WTC11 (cell line): ENCODE measurements at regions not wholly inside any gene's neighbourhood (a gene's known extent, or its start where the extent isn't known, plus 50 kb on each side); places are given as distances from the start of the nearest gene placed in this dataset.

Experiments used
- ATAC-seq: fragments of 200-7000 bp; cut with Tn5 transposase; 2 replicates; pipeline ENCODE4 v1.10.0; 2021; ENCODE audit warnings: mild to moderate bottlenecking, moderate library complexity
- CTCF ChIA-PET: fragments of 300-600 bp; sonication (Branson Sonifier 250); formaldehyde crosslinking; loops from one replicate; lab custom pipeline; 2021; ENCODE audit warnings: antibody characterized with exemption; lab: Charles Lee
- POLR2A ChIA-PET: fragments of 350-600 bp; sonication (Branson Sonifier 250); formaldehyde crosslinking; loops from one replicate; lab custom pipeline; 2021; ENCODE audit warnings: antibody characterized with exemption; lab: Charles Lee
- DNase-seq: peaks from one replicate; pipeline ENCODE4 v3.0.0; 2021; ENCODE audit warnings: low spot score
- H3K27ac Mint-ChIP-seq: 2 replicates; pipeline ENCODE4 v1.8.0; 2021; ENCODE audit warnings: mixed read lengths
- H3K27me3 Mint-ChIP-seq: 2 replicates; pipeline ENCODE4 v1.8.0; 2021; ENCODE audit warnings: low read depth, mild to moderate bottlenecking, moderate library complexity, mixed read lengths
- H3K36me3 Mint-ChIP-seq: 2 replicates; pipeline ENCODE4 v1.8.0; 2021; ENCODE audit warnings: mixed read lengths
- H3K4me1 Mint-ChIP-seq: 2 replicates; pipeline ENCODE4 v1.8.0; 2022; ENCODE audit warnings: mixed read lengths
- H3K4me3 Mint-ChIP-seq: 2 replicates; pipeline ENCODE4 v1.8.0; 2021; ENCODE audit warnings: mild to moderate bottlenecking, moderate library complexity, mixed read lengths
- H3K9me3 Mint-ChIP-seq: 2 replicates; pipeline ENCODE4 v1.8.0; 2021; ENCODE audit warnings: mixed read lengths
- CREB1 ChIP-seq: sonication (generic); formaldehyde crosslinking; IDR thresholded peaks from 2 replicates; pipeline ENCODE4 v1.8.0; 2023; ENCODE audit warnings: mild to moderate bottlenecking, missing genetic modification reagents
- FOXJ3 ChIP-seq: sonication (generic); formaldehyde crosslinking; IDR thresholded peaks from 2 replicates; pipeline ENCODE4 v1.9.0; 2021; ENCODE audit warnings: missing genetic modification reagents, mild to moderate bottlenecking, borderline replicate concordance
- FOXP1 ChIP-seq: sonication (generic); formaldehyde crosslinking; IDR thresholded peaks from 2 replicates; pipeline ENCODE4 v1.8.0; 2022; ENCODE audit warnings: missing genetic modification reagents, mild to moderate bottlenecking, moderate library complexity, borderline replicate concordance
- HMGA2 ChIP-seq: fragments of 250-450 bp; sonication (Bioruptor Pico); IDR thresholded peaks from 2 replicates; pipeline ENCODE4 v1.4.0; 2021; ENCODE audit warnings: mild to moderate bottlenecking, moderate library complexity
- JUN ChIP-seq: sonication (generic); formaldehyde crosslinking; IDR thresholded peaks from 2 replicates; pipeline ENCODE4 v1.8.0; 2023; ENCODE audit warnings: mild to moderate bottlenecking, missing genetic modification reagents
- KAT7 ChIP-seq: sonication (generic); formaldehyde crosslinking; IDR thresholded peaks from 2 replicates; pipeline ENCODE4 v1.8.1; 2023; ENCODE audit warnings: missing genetic modification reagents, mild to moderate bottlenecking, borderline replicate concordance
- NFYB ChIP-seq: sonication (generic); formaldehyde crosslinking; conservative IDR thresholded peaks from 2 replicates; pipeline ENCODE4 v1.8.0; 2022; ENCODE audit warnings: low read depth, missing genetic modification reagents
- STAT6 ChIP-seq: sonication (generic); formaldehyde crosslinking; conservative IDR thresholded peaks from 2 replicates; pipeline ENCODE4 v1.8.1; 2023; ENCODE audit warnings: mild to moderate bottlenecking, low read depth, missing genetic modification reagents, moderate library complexity
- ZNF121 ChIP-seq: sonication (generic); formaldehyde crosslinking; IDR thresholded peaks from 2 replicates; pipeline ENCODE4 v1.8.0; 2023; ENCODE audit warnings: missing genetic modification reagents
- ZNF219 ChIP-seq: sonication (generic); formaldehyde crosslinking; IDR thresholded peaks from 2 replicates; pipeline ENCODE4 v1.8.0; 2023; ENCODE audit warnings: missing genetic modification reagents, mild to moderate bottlenecking, borderline replicate concordance
- ZNF232 ChIP-seq: sonication (generic); formaldehyde crosslinking; IDR thresholded peaks from 2 replicates; pipeline ENCODE4 v1.8.0; 2022; ENCODE audit warnings: mild to moderate bottlenecking, missing genetic modification reagents
- ZNF512 ChIP-seq: sonication (generic); formaldehyde crosslinking; IDR thresholded peaks from 2 replicates; pipeline ENCODE4 v1.8.1; 2022; ENCODE audit warnings: missing genetic modification reagents, borderline replicate concordance
- TF ChIP-seq, protein P1 (sequence below): fragments of 250-450 bp; sonication (Bioruptor Pico); conservative IDR thresholded peaks from 2 replicates; pipeline ENCODE4 v1.9.0; 2021; ENCODE audit warnings: mild to moderate bottlenecking
- TF ChIP-seq, protein P2 (sequence below): fragments of 250-450 bp; sonication (Bioruptor Pico); IDR thresholded peaks from 2 replicates; pipeline ENCODE4 v2.1.2; 2022; ENCODE audit warnings: mild to moderate bottlenecking, moderate library complexity
- TF ChIP-seq, protein P3 (sequence below): sonication (generic); formaldehyde crosslinking; conservative IDR thresholded peaks from 2 replicates; pipeline ENCODE4 v1.8.1; 2022; ENCODE audit warnings: mild to moderate bottlenecking, missing genetic modification reagents
- TF ChIP-seq, protein P4 (sequence below): sonication (generic); formaldehyde crosslinking; IDR thresholded peaks from 2 replicates; pipeline ENCODE4 v1.8.0; 2023; ENCODE audit warnings: missing genetic modification reagents
- TF ChIP-seq, protein P5 (sequence below): fragments of 200-600 bp; IDR thresholded peaks from 2 replicates; pipeline ENCODE4 v1.8.0; 2022; ENCODE audit warnings: antibody characterized with exemption
- TF ChIP-seq, protein P6 (sequence below): sonication (generic); formaldehyde crosslinking; IDR thresholded peaks from 2 replicates; pipeline ENCODE4 v1.8.1; 2023; ENCODE audit warnings: mild to moderate bottlenecking, missing genetic modification reagents, moderate library complexity
- TF ChIP-seq, protein P7 (sequence below): sonication (generic); formaldehyde crosslinking; IDR thresholded peaks from 2 replicates; pipeline ENCODE4 v1.8.1; 2022; ENCODE audit warnings: low read depth, mild to moderate bottlenecking, moderate library complexity, missing genetic modification reagents, borderline replicate concordance

GRCh38 chr1:166354406-166354805, 187.6 kb upstream of the FAM78B start:
- Mint-ChIP-seq H3K27me3 (no peaks in the 10 kb centered on the region; the same call in 1 of the 2 replicates), H3K4me1 (peaks cover 16% of the 10 kb centered on the region), H3K9me3 (no peaks in the 10 kb centered on the region), H3K36me3 (no peaks in the 10 kb centered on the region), H3K27ac (no peak overlapping the region), H3K4me3 (no peak overlapping the region)
- ATAC-seq (peak; percentile 85), DNase-seq (no peak)
- no peak for TF ChIP-seq KAT7 (CRISPR knock-in tag)
- TF ChIP-seq NFYB (CRISPR knock-in tag), result no peak
- TF ChIP-seq, protein P1, sequence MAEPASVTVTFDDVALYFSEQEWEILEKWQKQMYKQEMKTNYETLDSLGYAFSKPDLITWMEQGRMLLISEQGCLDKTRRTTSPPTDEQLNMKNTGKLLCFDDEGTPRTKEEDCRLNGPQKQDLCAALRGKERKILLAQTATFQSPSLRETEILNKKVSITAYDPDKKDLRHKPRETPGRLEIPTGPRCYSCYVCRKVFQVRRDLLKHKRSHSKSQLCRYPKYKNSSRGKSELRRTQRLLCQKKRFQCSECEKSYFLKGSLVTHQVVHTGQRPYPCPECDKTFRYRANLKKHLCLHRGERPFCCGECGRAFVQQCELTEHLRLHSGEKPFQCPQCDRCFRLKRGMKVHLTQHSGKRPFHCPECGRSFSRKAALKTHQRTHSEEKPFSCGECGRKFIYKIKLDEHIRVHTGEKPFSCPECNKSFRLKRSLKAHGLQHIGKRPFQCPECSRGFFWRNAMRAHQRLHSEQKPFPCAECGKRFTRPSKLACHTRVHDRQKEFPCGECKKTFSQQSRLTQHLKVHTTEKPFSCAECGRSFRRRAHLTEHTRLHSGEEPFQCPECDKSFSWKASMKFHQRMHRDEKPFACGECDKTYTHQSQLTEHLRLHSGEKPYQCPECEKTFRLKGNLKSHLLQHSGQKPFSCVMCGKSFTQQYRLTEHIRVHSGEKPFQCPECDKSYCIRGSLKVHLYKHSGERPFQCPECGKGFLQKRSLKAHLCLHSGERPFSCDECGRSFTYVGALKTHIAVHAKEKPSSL, result no peak
- TF ChIP-seq FOXJ3 (CRISPR knock-in tag), result no peak
- TF ChIP-seq, protein P2, sequence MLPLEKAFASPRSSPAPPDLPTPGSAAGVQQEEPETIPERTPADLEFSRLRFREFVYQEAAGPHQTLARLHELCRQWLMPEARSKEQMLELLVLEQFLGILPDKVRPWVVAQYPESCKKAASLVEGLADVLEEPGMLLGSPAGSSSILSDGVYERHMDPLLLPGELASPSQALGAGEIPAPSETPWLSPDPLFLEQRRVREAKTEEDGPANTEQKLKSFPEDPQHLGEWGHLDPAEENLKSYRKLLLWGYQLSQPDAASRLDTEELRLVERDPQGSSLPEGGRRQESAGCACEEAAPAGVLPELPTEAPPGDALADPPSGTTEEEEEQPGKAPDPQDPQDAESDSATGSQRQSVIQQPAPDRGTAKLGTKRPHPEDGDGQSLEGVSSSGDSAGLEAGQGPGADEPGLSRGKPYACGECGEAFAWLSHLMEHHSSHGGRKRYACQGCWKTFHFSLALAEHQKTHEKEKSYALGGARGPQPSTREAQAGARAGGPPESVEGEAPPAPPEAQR (CRISPR knock-in tag), result no peak
- no peak for TF ChIP-seq ZNF232 (CRISPR knock-in tag)
- TF ChIP-seq, protein P3, sequence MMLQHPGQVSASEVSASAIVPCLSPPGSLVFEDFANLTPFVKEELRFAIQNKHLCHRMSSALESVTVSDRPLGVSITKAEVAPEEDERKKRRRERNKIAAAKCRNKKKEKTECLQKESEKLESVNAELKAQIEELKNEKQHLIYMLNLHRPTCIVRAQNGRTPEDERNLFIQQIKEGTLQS (CRISPR knock-in tag), result no peak
- CTCF ChIA-PET, result interaction anchor here (0.9 kb wide), 1 partner anchor 189 kb away, joined by 4 read pairs; no protein-coding TSS in a partner anchor
- POLR2A ChIA-PET, result no interaction called here

- DNase-seq (no peak), ATAC-seq (no peak)
- CTCF ChIA-PET, result no interaction called here
- Mint-ChIP-seq H3K4me3 (no peak overlapping the region), H3K27ac (no peak overlapping the region), H3K27me3 (no peaks in the 10 kb centered on the region; the same call in 1 of the 2 replicates), H3K4me1 (no peaks in the 10 kb centered on the region), H3K36me3 (peaks cover 5% of the 10 kb centered on the region; the same call in 1 of the 2 replicates), H3K9me3 (peaks cover 20% of the 10 kb centered on the region)
- POLR2A ChIA-PET, result no interaction called here
- TF ChIP-seq ZNF219 (CRISPR knock-in tag) (no peak), JUN (CRISPR knock-in tag) (no peak)
- TF ChIP-seq, protein P4, sequence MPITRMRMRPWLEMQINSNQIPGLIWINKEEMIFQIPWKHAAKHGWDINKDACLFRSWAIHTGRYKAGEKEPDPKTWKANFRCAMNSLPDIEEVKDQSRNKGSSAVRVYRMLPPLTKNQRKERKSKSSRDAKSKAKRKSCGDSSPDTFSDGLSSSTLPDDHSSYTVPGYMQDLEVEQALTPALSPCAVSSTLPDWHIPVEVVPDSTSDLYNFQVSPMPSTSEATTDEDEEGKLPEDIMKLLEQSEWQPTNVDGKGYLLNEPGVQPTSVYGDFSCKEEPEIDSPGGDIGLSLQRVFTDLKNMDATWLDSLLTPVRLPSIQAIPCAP (CRISPR knock-in tag), result no peak
Observed at GRCh38 chr1:166365081-166365480, 198.3 kb upstream of the FAM78B start.

GRCh38 chr1:166368030-166368429, 201.2 kb upstream of the FAM78B start:
- CTCF ChIA-PET, result no interaction called here
- ATAC-seq, result no peak
- Mint-ChIP-seq H3K4me1 (no peaks in the 10 kb centered on the region), H3K27me3 (no peaks in the 10 kb centered on the region; the same call in 1 of the 2 replicates), H3K9me3 (peaks cover 10% of the 10 kb centered on the region), H3K27ac (no peak overlapping the region), H3K36me3 (peaks cover 5% of the 10 kb centered on the region; the same call in 1 of the 2 replicates), H3K4me3 (no peak overlapping the region)
- POLR2A ChIA-PET, result no interaction called here
- TF ChIP-seq, protein P5, sequence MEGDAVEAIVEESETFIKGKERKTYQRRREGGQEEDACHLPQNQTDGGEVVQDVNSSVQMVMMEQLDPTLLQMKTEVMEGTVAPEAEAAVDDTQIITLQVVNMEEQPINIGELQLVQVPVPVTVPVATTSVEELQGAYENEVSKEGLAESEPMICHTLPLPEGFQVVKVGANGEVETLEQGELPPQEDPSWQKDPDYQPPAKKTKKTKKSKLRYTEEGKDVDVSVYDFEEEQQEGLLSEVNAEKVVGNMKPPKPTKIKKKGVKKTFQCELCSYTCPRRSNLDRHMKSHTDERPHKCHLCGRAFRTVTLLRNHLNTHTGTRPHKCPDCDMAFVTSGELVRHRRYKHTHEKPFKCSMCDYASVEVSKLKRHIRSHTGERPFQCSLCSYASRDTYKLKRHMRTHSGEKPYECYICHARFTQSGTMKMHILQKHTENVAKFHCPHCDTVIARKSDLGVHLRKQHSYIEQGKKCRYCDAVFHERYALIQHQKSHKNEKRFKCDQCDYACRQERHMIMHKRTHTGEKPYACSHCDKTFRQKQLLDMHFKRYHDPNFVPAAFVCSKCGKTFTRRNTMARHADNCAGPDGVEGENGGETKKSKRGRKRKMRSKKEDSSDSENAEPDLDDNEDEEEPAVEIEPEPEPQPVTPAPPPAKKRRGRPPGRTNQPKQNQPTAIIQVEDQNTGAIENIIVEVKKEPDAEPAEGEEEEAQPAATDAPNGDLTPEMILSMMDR, result no peak
- TF ChIP-seq CREB1 (CRISPR knock-in tag), result no peak
- no peak for TF ChIP-seq HMGA2 (CRISPR knock-in tag)
- no peak for TF ChIP-seq STAT6 (CRISPR knock-in tag)
- TF ChIP-seq ZNF121 (CRISPR knock-in tag), result no peak
- no peak for TF ChIP-seq ZNF512 (CRISPR knock-in tag)
- TF ChIP-seq FOXP1 (CRISPR knock-in tag), result no peak
- TF ChIP-seq, protein P6, sequence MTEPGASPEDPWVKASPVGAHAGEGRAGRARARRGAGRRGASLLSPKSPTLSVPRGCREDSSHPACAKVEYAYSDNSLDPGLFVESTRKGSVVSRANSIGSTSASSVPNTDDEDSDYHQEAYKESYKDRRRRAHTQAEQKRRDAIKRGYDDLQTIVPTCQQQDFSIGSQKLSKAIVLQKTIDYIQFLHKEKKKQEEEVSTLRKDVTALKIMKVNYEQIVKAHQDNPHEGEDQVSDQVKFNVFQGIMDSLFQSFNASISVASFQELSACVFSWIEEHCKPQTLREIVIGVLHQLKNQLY (CRISPR knock-in tag), result no peak
- TF ChIP-seq, protein P7, sequence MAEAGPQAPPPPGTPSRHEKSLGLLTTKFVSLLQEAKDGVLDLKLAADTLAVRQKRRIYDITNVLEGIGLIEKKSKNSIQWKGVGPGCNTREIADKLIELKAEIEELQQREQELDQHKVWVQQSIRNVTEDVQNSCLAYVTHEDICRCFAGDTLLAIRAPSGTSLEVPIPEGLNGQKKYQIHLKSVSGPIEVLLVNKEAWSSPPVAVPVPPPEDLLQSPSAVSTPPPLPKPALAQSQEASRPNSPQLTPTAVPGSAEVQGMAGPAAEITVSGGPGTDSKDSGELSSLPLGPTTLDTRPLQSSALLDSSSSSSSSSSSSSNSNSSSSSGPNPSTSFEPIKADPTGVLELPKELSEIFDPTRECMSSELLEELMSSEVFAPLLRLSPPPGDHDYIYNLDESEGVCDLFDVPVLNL (CRISPR knock-in tag), result no peak
- DNase-seq, result no peak
